Neural cell (in vitro differentiated cells): ENCODE measurements at regions not wholly inside any gene's neighbourhood (a gene's known extent, or its start where the extent isn't known, plus 50 kb on each side); places are given as distances from the start of the nearest gene placed in this dataset.

Source experiments
- CTCF ChIP-seq: fragments of 450-650 bp; IDR thresholded peaks from 2 replicates; pipeline ENCODE4 v1.5.1; 2014; ENCODE audit warnings: antibody characterized with exemption, mild to moderate bottlenecking, moderate library complexity; ENCODE audit not compliant: poor library complexity, severe bottlenecking
- EP300 ChIP-seq: fragments of 450-650 bp; conservative IDR thresholded peaks from 2 replicates; pipeline ENCODE4 v1.6.1; 2014; ENCODE audit warnings: antibody characterized with exemption, mild to moderate bottlenecking, moderate library complexity; ENCODE audit not compliant: poor library complexity, severe bottlenecking
- EZH2 ChIP-seq: fragments of 200-600, 300-800 bp; shearing (Covaris generic), sonication (generic); IDR thresholded peaks from 2 replicates; pipeline ENCODE4 v1.6.1; 2014; ENCODE audit warnings: antibody characterized with exemption, low read length, borderline replicate concordance, mild to moderate bottlenecking; ENCODE audit not compliant: insufficient read depth, poor library complexity, severe bottlenecking
- MXI1 ChIP-seq: fragments of 450-650 bp; conservative IDR thresholded peaks from 2 replicates; pipeline ENCODE4 v1.6.1; 2014; ENCODE audit warnings: antibody characterized with exemption, mild to moderate bottlenecking; ENCODE audit not compliant: poor library complexity, severe bottlenecking
- POLR2AphosphoS5 ChIP-seq: IDR thresholded peaks from 2 replicates; pipeline ENCODE4 v1.6.1; 2012
- RAD21 ChIP-seq: fragments of 450-650 bp; conservative IDR thresholded peaks from 2 replicates; pipeline ENCODE4 v1.6.1; 2014; ENCODE audit warnings: antibody characterized with exemption, mild to moderate bottlenecking, moderate library complexity
- REST ChIP-seq: IDR thresholded peaks from 2 replicates; pipeline ENCODE4 v1.6.1; 2012; ENCODE audit warnings: borderline replicate concordance
- SMC3 ChIP-seq: fragments of 450-650 bp; conservative IDR thresholded peaks from 2 replicates; pipeline ENCODE4 v1.6.1; 2014; ENCODE audit warnings: antibody characterized with exemption, mild to moderate bottlenecking, moderate library complexity; ENCODE audit not compliant: poor library complexity
- TAF1 ChIP-seq: IDR thresholded peaks from 2 replicates; pipeline ENCODE4 v1.6.1; 2012; ENCODE audit warnings: low read depth

GRCh38 chr2:164150604-164151003 lies 414.8 kb upstream of the FIGN start:
- TF ChIP-seq CTCF (no peak), POLR2AphosphoS5 (no peak), EP300 (no peak), MXI1 (no peak), SMC3 (no peak), EZH2 (no peak), TAF1 (no peak), REST (no peak), RAD21 (no peak)
